IgD-negative memory B cell (primary cell): ENCODE measurements at regions not wholly inside any gene's neighbourhood (a gene's known extent, or its start where the extent isn't known, plus 50 kb on each side); places are given as distances from the start of the nearest gene placed in this dataset.
"Not testable (repeated sequence)": the region's sequence is repeated elsewhere in the genome, so short reads cannot be mapped to it uniquely, and the experiment has no call there.

Experiments used
- H3K27ac Mint-ChIP-seq, 3 donors: one replicate each; pipeline ENCODE4 v1.8.0; 2020 to 2022; ENCODE audit warnings: mild to moderate bottlenecking in 3 of 3, mixed read lengths in 3 of 3, moderate library complexity in 1 of 3
- H3K27me3 Mint-ChIP-seq: one replicate; pipeline ENCODE4 v1.8.0; 2021; ENCODE audit warnings: mixed read lengths
- H3K36me3 Mint-ChIP-seq: one replicate; pipeline ENCODE4 v1.8.0; 2020; ENCODE audit warnings: mild to moderate bottlenecking, mixed read lengths
- H3K4me1 Mint-ChIP-seq, 3 donors: one replicate each; pipeline ENCODE4 v1.8.0; 2020 to 2022; ENCODE audit warnings: mixed read lengths in 3 of 3, mild to moderate bottlenecking in 1 of 3
- H3K4me3 Mint-ChIP-seq, 4 donors: one replicate each; pipeline ENCODE4 v1.8.0; 2020 to 2022; ENCODE audit warnings: mild to moderate bottlenecking in 4 of 4, mixed read lengths in 4 of 4, moderate library complexity in 3 of 4
- H3K9me3 Mint-ChIP-seq, 3 donors: one replicate each; pipeline ENCODE4 v1.8.0; 2020 to 2021; ENCODE audit warnings: mixed read lengths in 3 of 3, mild to moderate bottlenecking in 1 of 3

GRCh38 chr6:85107701-85108100, 342.2 kb upstream of the NT5E start:
- Mint-ChIP-seq H3K27me3 (peaks cover 2% of the 10 kb centered on the region), H3K9me3 (peaks cover 0 to 2% (median 1%) of the 10 kb centered on the region in 3 donors), H3K27ac (no peak overlapping the region), H3K4me3 (no peak overlapping the region), H3K4me1 (peaks cover 0 to 1% (median 0%) of the 10 kb centered on the region in 3 donors), H3K36me3 (no peaks in the 10 kb centered on the region)

- H3K27ac Mint-ChIP-seq: no peak overlapping the region
- H3K36me3 Mint-ChIP-seq: peaks cover 1% of the 10 kb centered on the region
- no peak overlapping the region for H3K4me3 Mint-ChIP-seq
- peaks cover 8 to 53% (median 21%) of the 10 kb centered on the region in 3 donors for H3K9me3 Mint-ChIP-seq
- no peaks in the 10 kb centered on the region for H3K27me3 Mint-ChIP-seq
- no peaks in the 10 kb centered on the region for H3K4me1 Mint-ChIP-seq
Observed at GRCh38 chr6:85096976-85097375, 332.6 kb upstream of the TBX18 start.

DNA sequence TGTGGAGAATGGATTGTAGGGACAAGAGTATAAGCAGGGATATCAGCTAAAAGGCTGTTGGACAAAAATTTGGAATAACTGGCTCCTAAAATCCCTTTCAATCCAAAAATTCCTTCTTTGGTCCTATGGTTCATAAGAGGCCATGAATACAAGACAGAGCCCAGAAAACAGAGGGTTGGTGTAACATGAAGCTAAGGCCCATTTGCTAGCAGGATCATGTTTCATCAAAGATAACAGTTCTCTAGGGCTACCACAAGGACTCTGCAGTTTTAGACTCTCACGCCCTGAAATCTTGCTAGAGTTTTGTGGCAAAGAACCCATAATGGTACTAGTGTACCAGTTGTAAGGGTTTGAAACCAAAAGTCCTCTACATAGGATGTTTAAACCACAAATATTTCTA, 327.8 kb upstream of the TBX18 start:
- Mint-ChIP-seq H3K9me3 (peaks cover 5 to 24% (median 7%) of the 10 kb centered on the region in 3 donors), H3K4me1 (no peaks in the 10 kb centered on the region), H3K27ac (no peak overlapping the region), H3K36me3 (no peaks in the 10 kb centered on the region), H3K27me3 (no peaks in the 10 kb centered on the region), H3K4me3 (no peak overlapping the region)

DNA sequence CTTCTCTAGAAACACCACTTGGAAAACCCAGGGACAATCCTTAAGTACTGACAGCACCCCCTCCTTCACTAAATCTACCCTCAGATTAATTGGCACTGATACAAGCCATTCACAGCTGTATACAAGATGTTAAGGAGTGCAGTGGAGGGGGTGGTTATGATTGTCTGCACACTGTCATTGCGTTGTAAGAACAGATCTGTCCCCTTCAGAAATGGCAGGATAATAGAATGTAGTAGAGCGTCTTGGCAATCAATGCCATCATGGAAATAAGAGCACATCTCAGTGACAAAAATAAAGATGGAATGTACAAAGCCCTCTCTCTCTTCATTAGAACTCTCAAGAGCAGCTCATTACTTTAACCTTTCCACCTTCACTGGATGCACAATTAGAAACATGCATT, 324.9 kb upstream of the TBX18 start:
- Mint-ChIP-seq H3K9me3 (peaks cover 3 to 18% (median 5%) of the 10 kb centered on the region in 3 donors), H3K27ac (no peak overlapping the region), H3K4me1 (no peaks in the 10 kb centered on the region), H3K4me3 (no peak overlapping the region), H3K27me3 (no peaks in the 10 kb centered on the region), H3K36me3 (no peaks in the 10 kb centered on the region)

- Mint-ChIP-seq H3K27ac (no peak overlapping the region), H3K9me3 (peaks cover 2 to 8% (median 4%) of the 10 kb centered on the region in 3 donors), H3K4me1 (no peaks in the 10 kb centered on the region), H3K4me3 (no peak overlapping the region), H3K27me3 (no peaks in the 10 kb centered on the region), H3K36me3 (no peaks in the 10 kb centered on the region)
Observed at GRCh38 chr6:85085875-85086274, 321.5 kb upstream of the TBX18 start.

GRCh38 chr6:85081102-85081501, 316.7 kb upstream of the TBX18 start:
- no peak overlapping the region for H3K27ac Mint-ChIP-seq
- no peak overlapping the region for H3K4me3 Mint-ChIP-seq
- H3K9me3 Mint-ChIP-seq: peaks cover 2 to 5% (median 3%) of the 10 kb centered on the region in 3 donors
- no peaks in the 10 kb centered on the region for H3K36me3 Mint-ChIP-seq
- peaks cover 1% of the 10 kb centered on the region for H3K27me3 Mint-ChIP-seq
- no peaks in the 10 kb centered on the region for H3K4me1 Mint-ChIP-seq

DNA sequence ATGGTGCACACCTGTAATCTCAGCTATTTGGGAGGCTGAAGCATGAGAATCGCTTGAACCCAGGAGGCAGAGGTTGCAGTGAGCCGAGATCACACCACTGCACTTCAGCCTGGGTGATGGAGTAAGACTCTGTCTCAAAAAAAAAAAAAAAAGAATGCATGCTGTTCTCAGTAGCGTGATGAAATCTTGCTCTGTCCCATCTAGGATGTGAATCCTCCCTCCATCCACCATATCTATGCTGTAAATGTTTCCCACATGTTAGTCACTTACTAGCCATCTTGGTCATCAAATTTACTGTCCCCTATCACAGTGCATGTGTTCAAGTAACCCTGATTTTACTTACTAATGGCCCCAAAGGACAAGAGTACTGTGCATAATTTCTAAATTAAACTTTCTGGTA, 315.4 kb upstream of the TBX18 start:
- no peaks in the 10 kb centered on the region for H3K4me1 Mint-ChIP-seq
- H3K9me3 Mint-ChIP-seq: peaks cover 2 to 7% (median 3%) of the 10 kb centered on the region in 3 donors

DNA sequence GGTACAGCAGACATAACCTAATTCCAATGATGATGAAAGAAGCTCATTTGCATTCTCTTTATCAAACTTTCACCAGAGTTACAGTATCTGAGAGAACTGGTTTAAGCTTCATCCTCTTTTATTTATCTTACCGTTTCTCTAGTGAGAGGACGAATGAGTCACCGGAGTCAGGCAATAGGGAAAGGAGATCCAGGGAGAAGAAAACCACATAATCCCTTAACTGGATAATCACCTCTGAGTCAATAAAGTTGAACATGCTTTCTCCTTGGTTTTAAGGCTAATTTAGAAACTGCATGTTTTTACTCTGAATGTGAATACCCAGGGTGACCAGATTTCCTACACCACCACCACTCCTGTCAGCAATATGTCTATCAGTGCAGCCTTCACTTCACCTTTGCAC, 313.7 kb upstream of the TBX18 start:
- Mint-ChIP-seq H3K27ac (no peak overlapping the region), H3K27me3 (peaks cover 1% of the 10 kb centered on the region), H3K4me1 (no peaks in the 10 kb centered on the region), H3K36me3 (no peaks in the 10 kb centered on the region), H3K4me3 (no peak overlapping the region), H3K9me3 (peaks cover 2 to 7% (median 3%) of the 10 kb centered on the region in 3 donors)

More for the DNA sequence above, 315.4 kb upstream of the TBX18 start:
- no peak overlapping the region for H3K4me3 Mint-ChIP-seq
- H3K27me3 Mint-ChIP-seq: peaks cover 1% of the 10 kb centered on the region
- no peaks in the 10 kb centered on the region for H3K36me3 Mint-ChIP-seq
- no peak overlapping the region for H3K27ac Mint-ChIP-seq

DNA sequence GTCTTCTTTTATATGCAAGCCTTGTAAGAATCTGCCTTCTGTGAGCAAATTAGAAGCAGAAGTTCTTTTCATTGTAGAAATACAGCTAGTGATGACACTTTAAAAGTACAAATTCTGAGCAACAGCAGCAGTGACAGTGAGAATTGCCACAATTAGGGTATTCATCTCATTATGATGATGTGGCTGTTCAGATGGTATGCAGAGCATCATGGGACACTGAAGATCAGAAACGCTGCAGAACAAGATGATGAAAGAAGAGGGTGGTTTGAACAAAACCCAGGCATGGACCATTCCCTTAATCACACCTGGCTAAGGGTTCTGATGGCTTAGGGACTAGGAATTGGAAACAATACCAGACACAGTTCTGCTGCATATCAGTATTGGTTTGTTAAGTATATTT, 312.7 kb upstream of the TBX18 start:
- no peak overlapping the region for H3K4me3 Mint-ChIP-seq
- peaks cover 1% of the 10 kb centered on the region for H3K27me3 Mint-ChIP-seq
- peaks cover 0 to 5% (median 3%) of the 10 kb centered on the region in 3 donors for H3K9me3 Mint-ChIP-seq
- no peaks in the 10 kb centered on the region for H3K36me3 Mint-ChIP-seq
- H3K27ac Mint-ChIP-seq: no peak overlapping the region
- H3K4me1 Mint-ChIP-seq: no peaks in the 10 kb centered on the region

DNA sequence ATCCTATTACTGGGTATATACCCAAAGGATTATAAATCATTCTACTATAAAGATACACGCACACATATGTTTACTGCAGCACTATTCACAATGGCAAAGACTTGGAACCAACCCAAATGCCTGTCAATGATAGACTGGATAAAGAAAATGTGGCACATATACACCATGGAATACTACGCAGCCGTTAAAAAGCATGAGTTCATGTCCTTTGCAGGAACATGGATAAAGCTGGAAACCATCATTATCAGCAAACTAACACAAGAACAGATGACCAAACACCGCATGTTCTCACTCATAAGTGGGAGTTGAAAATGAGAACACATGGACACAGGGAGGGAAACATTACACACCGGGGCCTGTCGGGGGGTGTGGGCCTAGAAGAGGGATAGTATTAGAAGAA, 307.4 kb upstream of the TBX18 start:
- not testable (repeated sequence) for H3K4me3 Mint-ChIP-seq, H3K36me3 Mint-ChIP-seq, H3K4me1 Mint-ChIP-seq, H3K27me3 Mint-ChIP-seq, H3K9me3 Mint-ChIP-seq, H3K27ac Mint-ChIP-seq

GRCh38 chr6:85069577-85069976, 305.2 kb upstream of the TBX18 start:
- Mint-ChIP-seq H3K36me3 (no peaks in the 10 kb centered on the region), H3K9me3 (peaks cover 0 to 2% (median 0%) of the 10 kb centered on the region in 3 donors), H3K27ac (no peak overlapping the region), H3K4me1 (no peaks in the 10 kb centered on the region), H3K4me3 (no peak overlapping the region), H3K27me3 (no peaks in the 10 kb centered on the region)

- no peaks in the 10 kb centered on the region for H3K27me3 Mint-ChIP-seq
Observed at GRCh38 chr6:85068221-85068620, 303.8 kb upstream of the TBX18 start.

GRCh38 chr6:85066266-85066665, 301.9 kb upstream of the TBX18 start:
- Mint-ChIP-seq H3K27ac (no peak overlapping the region), H3K36me3 (no peaks in the 10 kb centered on the region), H3K4me1 (no peaks in the 10 kb centered on the region), H3K4me3 (no peak overlapping the region), H3K9me3 (peaks cover 0 to 6% (median 0%) of the 10 kb centered on the region in 3 donors), H3K27me3 (no peaks in the 10 kb centered on the region)

More at GRCh38 chr6:85068221-85068620, 303.8 kb upstream of the TBX18 start:
- Mint-ChIP-seq H3K36me3 (no peaks in the 10 kb centered on the region), H3K27ac (no peak overlapping the region), H3K4me3 (no peak overlapping the region), H3K4me1 (no peaks in the 10 kb centered on the region), H3K9me3 (peaks cover 0 to 2% (median 0%) of the 10 kb centered on the region in 3 donors)

- no peaks in the 10 kb centered on the region for H3K27me3 Mint-ChIP-seq
- H3K36me3 Mint-ChIP-seq: no peaks in the 10 kb centered on the region
- H3K4me1 Mint-ChIP-seq: no peaks in the 10 kb centered on the region
- no peak overlapping the region for H3K27ac Mint-ChIP-seq
- H3K9me3 Mint-ChIP-seq: peaks cover 0 to 6% (median 0%) of the 10 kb centered on the region in 3 donors
- H3K4me3 Mint-ChIP-seq: no peak overlapping the region
Observed at GRCh38 chr6:85065831-85066230, 301.4 kb upstream of the TBX18 start.

DNA sequence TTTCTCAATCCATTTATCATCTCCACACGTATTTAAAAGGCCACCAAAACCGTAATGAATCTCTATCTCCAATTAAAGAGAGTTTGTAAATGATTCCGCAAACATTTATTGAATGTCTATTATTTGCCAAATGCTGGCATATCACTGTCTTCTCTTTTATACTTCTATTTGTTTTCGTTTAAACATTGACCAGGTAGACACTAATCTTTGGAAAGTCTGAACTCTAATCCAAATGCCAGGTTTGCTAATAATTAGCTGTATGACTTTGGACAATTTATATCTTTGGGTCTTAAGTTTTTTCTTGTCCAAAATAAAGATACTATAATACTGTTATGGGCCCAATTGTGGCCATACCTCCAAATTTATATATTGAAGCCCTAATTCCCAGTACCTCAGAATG, 299.2 kb upstream of the TBX18 start:
- no peaks in the 10 kb centered on the region for H3K36me3 Mint-ChIP-seq
- peaks cover 0 to 4% (median 0%) of the 10 kb centered on the region in 3 donors for H3K9me3 Mint-ChIP-seq
- no peaks in the 10 kb centered on the region for H3K27me3 Mint-ChIP-seq
- H3K27ac Mint-ChIP-seq: no peak overlapping the region
- H3K4me1 Mint-ChIP-seq: no peaks in the 10 kb centered on the region
- H3K4me3 Mint-ChIP-seq: no peak overlapping the region

- Mint-ChIP-seq H3K27me3 (no peaks in the 10 kb centered on the region), H3K27ac (no peak overlapping the region), H3K9me3 (peaks cover 0 to 4% (median 0%) of the 10 kb centered on the region in 3 donors), H3K36me3 (no peaks in the 10 kb centered on the region), H3K4me1 (no peaks in the 10 kb centered on the region), H3K4me3 (no peak overlapping the region)
Observed at GRCh38 chr6:85062884-85063283, 298.5 kb upstream of the TBX18 start.

GRCh38 chr6:85058806-85059205, 294.4 kb upstream of the TBX18 start:
- no peak overlapping the region for H3K4me3 Mint-ChIP-seq
- no peaks in the 10 kb centered on the region for H3K27me3 Mint-ChIP-seq
- no peaks in the 10 kb centered on the region for H3K4me1 Mint-ChIP-seq
- H3K36me3 Mint-ChIP-seq: no peaks in the 10 kb centered on the region
- no peak overlapping the region for H3K27ac Mint-ChIP-seq
- H3K9me3 Mint-ChIP-seq: peaks cover 0 to 8% (median 2%) of the 10 kb centered on the region in 3 donors
